ENCODE measurements at regions not wholly inside any gene's neighbourhood (a gene's known extent, or its start where the extent isn't known, plus 50 kb on each side); places are given as distances from the start of the nearest gene placed in this dataset.

DNA sequence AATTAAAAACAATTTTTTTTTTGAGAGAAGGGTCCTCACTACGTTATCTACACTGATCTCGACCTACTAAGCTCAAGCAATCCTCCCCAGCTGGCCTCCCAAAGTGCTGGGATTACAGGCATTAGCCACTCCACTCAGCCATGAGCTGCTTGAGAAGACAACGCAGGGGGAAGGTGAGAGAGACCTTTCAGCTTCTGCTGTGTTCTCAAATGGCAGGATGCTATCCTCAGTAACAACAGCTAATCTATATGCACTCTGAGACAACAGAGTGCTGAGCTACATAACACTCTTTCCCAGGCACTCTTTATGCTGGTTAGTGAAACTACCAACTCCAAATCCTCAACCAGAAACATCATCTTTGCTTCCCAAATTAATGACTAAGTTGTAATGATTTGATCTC is 526.1 kb downstream of the CCER1 start:
- no peak for DNase-seq (ENCODE audit: low read depth in 1 of 2, low spot score in 1 of 2)

DNA sequence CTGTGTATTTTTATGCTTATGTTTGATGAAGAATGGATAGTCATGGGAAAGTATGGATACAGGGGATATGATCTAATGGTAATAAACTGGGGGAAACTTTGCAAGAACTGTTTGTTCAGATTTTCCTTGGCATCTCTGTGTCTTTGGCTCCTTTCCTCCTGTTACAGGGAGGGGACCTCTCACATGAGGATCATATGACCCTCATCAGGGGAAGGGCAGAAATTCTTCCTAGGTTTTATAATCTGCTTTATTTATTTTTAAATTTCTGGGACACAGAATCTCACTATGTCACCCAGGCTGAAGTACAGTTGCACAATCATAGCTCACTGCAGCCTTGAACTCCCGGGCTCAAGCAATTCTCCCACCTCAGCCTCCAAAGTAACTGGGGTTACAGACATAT is 526.5 kb downstream of the CCER1 start:
- no peak for DNase-seq (ENCODE audit: low read depth in 1 of 2, low spot score in 1 of 2)

DNA sequence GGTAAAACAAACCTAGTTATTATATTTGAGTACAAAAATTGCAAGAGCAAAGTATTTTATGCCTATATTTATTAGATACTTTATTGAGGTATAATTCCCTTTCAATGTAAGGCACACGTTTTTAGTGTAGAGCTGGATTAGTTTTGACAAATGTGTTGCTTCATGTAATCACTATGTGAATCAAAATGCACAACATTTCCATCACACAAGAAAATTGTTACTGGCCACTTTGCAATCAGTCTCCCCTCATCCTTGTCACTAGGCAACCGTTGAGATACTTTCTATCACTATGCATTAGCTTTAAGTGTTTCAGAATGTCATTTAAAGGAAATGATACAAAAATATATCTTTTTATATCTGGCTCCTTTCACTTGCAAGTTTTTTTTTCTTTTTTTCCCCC is 531.0 kb downstream of the CCER1 start:
- DNase-seq (ENCODE audit: low read depth in 1 of 2, low spot score in 1 of 2), result no peak

DNA sequence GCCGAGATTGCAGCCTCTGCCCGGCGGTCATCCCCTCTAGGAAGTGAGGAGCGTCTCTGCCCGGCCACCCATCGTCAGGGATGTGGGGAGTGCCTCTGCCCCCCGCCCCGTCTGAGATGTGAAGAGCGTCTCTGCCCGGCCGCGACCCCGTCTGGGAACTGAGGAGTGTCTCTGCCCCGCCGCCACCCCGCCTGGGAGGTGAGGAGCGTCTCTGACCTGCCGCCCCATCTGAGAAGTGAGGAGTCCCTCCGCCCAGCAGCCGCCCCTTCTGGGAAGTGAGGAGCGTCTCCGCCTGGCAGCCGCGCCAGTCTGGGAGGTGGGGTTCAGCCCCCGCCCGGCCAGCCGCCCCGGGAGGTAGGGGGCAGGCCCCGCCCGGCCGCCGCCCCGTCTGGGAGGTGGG is 544.0 kb downstream of the CCER1 start:
- no peak for DNase-seq (ENCODE audit: low read depth in 1 of 2, low spot score in 1 of 2)

DNA sequence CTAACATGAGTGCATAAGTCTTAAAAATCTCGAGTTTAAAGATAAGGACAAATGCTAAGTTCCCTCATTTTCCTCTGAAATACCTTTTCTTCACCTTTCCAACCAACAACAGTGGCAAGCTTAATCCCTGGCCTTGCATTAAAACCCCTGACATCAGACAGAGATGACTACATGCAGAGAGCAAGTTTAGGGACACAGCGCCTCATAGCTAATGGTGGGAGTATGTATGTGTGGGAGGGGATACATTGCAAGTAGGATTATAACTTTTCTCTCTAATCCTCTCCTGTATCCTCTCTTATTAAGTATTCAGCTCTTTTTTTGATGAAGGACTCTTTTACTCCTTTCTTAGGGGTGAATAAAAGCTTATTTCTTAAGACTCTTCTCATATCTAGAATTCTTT is 547.1 kb downstream of the CCER1 start:
- DNase-seq (ENCODE audit: low read depth in 1 of 2, low spot score in 1 of 2), result no peak

GRCh38 chr12:90404071-90404470 is 550.9 kb downstream of the CCER1 start:
- no peak for DNase-seq (ENCODE audit: low read depth in 1 of 2, low spot score in 1 of 2)

- DNase-seq (ENCODE audit: low read depth in 1 of 2, low spot score in 1 of 2), result no peak
These were observed 553.8 kb downstream of the CCER1 start for GRCh38 chr12:90401185-90401584.

- DNase-seq (ENCODE audit: low read depth in 1 of 2, low spot score in 1 of 2), result no peak
These were observed 555.6 kb downstream of the CCER1 start for GRCh38 chr12:90399357-90399756.

DNA sequence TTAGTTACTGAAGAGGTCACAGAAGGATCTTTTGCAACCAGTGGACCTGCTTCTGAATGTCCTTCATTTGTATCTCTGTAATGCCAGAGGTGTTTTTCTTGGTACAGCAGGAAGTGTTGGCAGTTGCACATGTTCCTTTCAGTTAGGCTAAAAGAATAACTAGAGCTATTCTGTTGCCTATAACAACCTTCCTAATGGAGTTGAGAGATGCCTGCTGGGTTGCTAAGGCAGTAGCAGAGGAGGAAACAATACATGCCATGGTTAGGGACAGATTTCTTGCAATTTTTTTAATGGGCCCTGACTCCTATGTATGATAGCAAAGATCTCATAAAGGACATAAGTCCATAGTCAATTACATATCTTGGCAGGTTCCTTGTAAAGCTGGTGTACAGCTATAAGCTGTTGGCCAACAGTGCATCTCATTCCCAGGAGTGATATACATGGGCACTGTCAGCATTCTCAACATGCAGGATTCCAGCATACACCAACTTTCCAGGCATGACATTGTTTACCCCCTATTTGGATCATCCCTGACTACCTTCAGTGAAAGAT is 556.6 kb downstream of the CCER1 start:
- no peak for DNase-seq (ENCODE audit: low read depth in 1 of 2, low spot score in 1 of 2)

DNA sequence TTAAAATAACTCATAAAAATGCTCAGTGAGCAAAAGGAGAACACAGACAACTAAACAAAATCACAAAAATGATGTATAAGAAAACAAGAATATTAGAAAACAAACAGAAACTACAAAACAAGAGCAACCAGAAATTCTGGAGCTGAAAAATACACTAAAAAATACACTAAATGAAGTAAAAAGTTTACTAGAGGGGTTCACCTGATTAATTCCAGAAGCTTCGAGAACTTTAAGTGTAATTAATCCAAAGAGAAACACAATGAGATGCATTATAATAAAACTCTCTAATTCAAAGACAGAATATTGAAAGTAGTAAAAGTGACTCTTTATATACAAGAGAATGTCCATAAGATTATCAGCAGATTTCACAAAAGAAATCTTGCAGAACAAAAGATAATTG is 558.4 kb downstream of the CCER1 start:
- DNase-seq (ENCODE audit: low read depth in 1 of 2, low spot score in 1 of 2), result no peak

GRCh38 chr12:90393652-90394051 is 561.3 kb downstream of the CCER1 start:
- DNase-seq (ENCODE audit: low read depth in 1 of 2, low spot score in 1 of 2), result no peak

DNA sequence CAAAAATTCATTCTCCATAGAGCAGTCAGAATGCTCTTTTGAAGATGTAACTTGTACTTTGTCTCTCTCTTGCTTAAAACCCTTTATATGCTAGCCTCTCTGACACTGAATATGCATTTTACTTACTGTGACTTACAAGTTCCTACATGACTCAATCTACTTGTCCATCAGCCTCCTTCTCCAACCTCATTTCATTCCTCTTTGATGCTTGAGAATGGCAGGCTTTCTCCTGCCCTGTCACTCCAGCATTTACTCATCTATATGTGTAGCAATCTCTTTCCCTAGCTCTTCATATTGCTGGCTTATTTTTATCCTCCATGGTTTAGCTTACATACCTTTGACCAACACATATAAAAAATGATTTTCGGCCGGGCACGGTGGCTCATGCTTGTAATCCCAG is 561.9 kb downstream of the CCER1 start:
- no peak for DNase-seq (ENCODE audit: low read depth in 1 of 2, low spot score in 1 of 2)

GRCh38 chr12:90390947-90391346 is 564.0 kb downstream of the CCER1 start:
- no peak for DNase-seq (ENCODE audit: low read depth in 1 of 2, low spot score in 1 of 2)

GRCh38 chr12:90368081-90368480 is 586.9 kb downstream of the CCER1 start:
- no peak for DNase-seq (ENCODE audit: low read depth in 1 of 2, low spot score in 1 of 2)

GRCh38 chr12:90366286-90366685 is 588.7 kb downstream of the CCER1 start:
- no peak for DNase-seq (ENCODE audit: low read depth in 1 of 2, low spot score in 1 of 2)

DNA sequence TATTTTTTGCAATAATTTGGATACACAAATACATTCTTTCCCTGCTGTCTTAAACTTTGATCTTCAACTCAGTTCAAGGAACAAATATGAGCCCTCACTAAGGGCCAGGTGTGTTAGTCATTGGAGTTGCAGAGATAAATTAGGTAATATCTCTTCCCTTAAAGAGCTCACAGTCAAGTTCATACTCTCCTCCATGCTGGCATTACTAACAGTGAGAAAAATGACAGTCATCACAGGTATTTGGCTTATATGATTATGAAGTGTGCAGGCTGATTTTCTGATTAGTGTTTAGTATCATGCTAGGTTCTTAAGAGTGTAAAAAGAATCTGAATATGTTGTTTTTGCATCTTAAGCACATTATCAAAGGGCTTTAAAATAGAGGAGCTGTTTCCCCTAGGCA is 594.7 kb downstream of the CCER1 start:
- no peak for DNase-seq (ENCODE audit: low read depth in 1 of 2, low spot score in 1 of 2)

- no peak for DNase-seq (ENCODE audit: low read depth in 1 of 2, low spot score in 1 of 2)
These were observed 599.1 kb downstream of the CCER1 start for GRCh38 chr12:90355711-90356355.

DNA sequence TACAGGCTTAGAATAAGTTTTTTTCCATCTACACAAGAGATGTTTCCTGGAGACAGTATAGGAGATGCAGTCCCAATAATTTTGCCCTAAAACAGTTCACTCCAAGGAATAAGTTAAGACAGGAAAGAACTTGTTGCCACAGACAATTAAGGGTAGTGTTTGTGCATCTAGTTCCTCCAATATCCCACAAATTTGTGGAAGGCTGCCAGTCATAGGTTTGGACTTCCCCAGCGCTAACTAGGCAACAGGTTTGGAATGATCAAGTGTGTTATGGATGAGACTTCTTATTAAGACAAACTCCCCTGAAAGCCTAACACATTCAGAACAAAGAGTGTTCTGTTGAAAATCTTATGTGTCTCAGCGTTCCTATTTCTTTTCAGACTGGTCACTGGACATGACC is 611.0 kb downstream of the CCER1 start:
- DNase-seq (ENCODE audit: low read depth in 1 of 2, low spot score in 1 of 2), result no peak

GRCh38 chr12:90342081-90342480 is 612.9 kb downstream of the CCER1 start:
- no peak for DNase-seq (ENCODE audit: low read depth in 1 of 2, low spot score in 1 of 2)

GRCh38 chr12:90339837-90340236 is 615.1 kb downstream of the CCER1 start:
- no peak for DNase-seq (ENCODE audit: low read depth in 1 of 2, low spot score in 1 of 2)

DNA sequence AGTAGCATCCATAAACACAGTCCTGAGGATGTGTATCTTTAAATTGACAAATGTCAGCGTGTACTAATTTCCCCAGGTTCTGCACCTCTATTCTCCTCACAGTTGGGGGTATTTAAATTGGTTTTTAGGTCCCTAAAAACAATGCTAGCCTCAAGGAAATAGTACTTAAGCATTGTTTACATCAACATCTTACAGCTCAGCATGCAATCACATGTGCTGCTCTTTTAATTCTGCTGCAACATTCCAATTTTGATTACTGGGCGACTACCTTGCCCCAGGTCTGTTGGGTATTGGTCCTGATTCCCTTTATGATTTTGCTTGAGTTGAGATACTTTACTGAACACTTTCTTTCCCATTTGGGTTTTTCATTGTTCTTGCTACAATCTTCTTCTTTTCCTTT is 616.6 kb downstream of the CCER1 start:
- DNase-seq (ENCODE audit: low read depth in 1 of 2, low spot score in 1 of 2), result no peak

GRCh38 chr12:90337018-90337417 is 618.0 kb downstream of the CCER1 start:
- DNase-seq (ENCODE audit: low read depth in 1 of 2, low spot score in 1 of 2), result no peak

DNA sequence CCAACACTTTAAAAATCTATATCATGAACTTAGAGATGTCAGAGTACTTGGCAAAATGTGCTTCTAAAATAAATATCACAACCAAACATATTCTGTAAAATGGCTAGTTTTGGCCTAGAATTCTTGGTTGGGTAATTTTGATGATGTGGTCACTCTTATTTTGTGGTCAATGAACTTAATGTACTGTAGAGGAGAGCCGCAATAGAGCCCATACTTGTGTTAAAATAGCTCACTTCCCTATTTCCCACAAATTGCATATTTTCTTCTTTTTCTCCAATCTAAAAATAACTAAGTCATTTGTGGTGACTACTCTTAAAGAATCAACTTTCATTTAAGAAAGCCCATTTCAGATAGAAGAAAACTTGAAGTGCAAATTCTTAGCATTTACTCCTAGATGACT is 619.4 kb downstream of the CCER1 start:
- no peak for DNase-seq (ENCODE audit: low read depth in 1 of 2, low spot score in 1 of 2)

Data from activated CD4-positive, alpha-beta T cell treated with anti-CD3 and anti-CD28 coated beads, Interleukin-2, amount 50 U/mL, for 24 hours (primary cell).